NB4 (cell line): ENCODE measurements at regions not wholly inside any gene's neighbourhood (a gene's known extent, or its start where the extent isn't known, plus 50 kb on each side); places are given as distances from the start of the nearest gene placed in this dataset.
"Not testable (repeated sequence)": the region's sequence is repeated elsewhere in the genome, so short reads cannot be mapped to it uniquely, and the experiment has no call there.

Source experiments
- MAX ChIP-seq: IDR thresholded peaks from 2 replicates; pipeline ENCODE4 v1.6.1; 2011; ENCODE audit warnings: low read depth, low read length
- TF ChIP-seq, protein P1 (sequence below): IDR thresholded peaks from one replicate; pipeline ENCODE4 v1.5.1; 2012; ENCODE audit warnings: low read depth, low read length

- TF ChIP-seq, protein P1, sequence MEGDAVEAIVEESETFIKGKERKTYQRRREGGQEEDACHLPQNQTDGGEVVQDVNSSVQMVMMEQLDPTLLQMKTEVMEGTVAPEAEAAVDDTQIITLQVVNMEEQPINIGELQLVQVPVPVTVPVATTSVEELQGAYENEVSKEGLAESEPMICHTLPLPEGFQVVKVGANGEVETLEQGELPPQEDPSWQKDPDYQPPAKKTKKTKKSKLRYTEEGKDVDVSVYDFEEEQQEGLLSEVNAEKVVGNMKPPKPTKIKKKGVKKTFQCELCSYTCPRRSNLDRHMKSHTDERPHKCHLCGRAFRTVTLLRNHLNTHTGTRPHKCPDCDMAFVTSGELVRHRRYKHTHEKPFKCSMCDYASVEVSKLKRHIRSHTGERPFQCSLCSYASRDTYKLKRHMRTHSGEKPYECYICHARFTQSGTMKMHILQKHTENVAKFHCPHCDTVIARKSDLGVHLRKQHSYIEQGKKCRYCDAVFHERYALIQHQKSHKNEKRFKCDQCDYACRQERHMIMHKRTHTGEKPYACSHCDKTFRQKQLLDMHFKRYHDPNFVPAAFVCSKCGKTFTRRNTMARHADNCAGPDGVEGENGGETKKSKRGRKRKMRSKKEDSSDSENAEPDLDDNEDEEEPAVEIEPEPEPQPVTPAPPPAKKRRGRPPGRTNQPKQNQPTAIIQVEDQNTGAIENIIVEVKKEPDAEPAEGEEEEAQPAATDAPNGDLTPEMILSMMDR: not testable (repeated sequence)
- TF ChIP-seq MAX: not testable (repeated sequence)
Observed at GRCh38 chr3:75394562-75395360, 269.4 kb upstream of the FRG2C start.
